22Rv1 (cell line): ENCODE measurements at regions not wholly inside any gene's neighbourhood (a gene's known extent, or its start where the extent isn't known, plus 50 kb on each side); places are given as distances from the start of the nearest gene placed in this dataset.

ENCODE experiments used
- H3K27ac ChIP-seq: fragments of 450-650 bp; 2 replicates; pipeline ENCODE4 v1.5.1; 2017
- ZFX ChIP-seq: fragments of 450-650 bp; IDR thresholded peaks from 2 replicates; pipeline ENCODE4 v1.6.1; 2017; ENCODE audit warnings: antibody characterized with exemption, borderline replicate concordance
- TF ChIP-seq, protein P1 (sequence below): fragments of 450-650 bp; IDR thresholded peaks from 2 replicates; pipeline ENCODE4 v1.5.1; 2017; ENCODE audit warnings: mild to moderate bottlenecking

DNA sequence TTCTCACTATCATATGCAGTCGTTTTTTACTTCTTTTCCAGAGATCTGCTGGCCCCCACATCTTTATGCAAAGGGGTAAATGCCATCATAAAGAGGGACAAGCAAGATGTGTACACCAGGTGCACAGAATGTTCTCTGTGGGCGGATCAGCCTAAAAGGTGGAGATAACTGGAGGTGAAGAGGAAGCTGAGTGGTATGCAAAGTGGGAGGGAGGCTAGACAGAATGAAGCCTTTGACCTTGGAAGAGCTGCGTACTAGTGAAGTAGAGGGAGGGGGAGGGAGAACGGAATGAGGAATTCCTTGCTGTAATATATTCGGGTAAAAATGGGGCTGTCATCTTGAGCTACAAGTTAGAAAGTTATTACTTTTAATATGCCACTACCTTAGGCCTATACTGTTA lies 287.5 kb upstream of the VRK2 start:
- no peak overlapping the region for H3K27ac ChIP-seq
- TF ChIP-seq ZFX: no peak
- TF ChIP-seq, protein P1, sequence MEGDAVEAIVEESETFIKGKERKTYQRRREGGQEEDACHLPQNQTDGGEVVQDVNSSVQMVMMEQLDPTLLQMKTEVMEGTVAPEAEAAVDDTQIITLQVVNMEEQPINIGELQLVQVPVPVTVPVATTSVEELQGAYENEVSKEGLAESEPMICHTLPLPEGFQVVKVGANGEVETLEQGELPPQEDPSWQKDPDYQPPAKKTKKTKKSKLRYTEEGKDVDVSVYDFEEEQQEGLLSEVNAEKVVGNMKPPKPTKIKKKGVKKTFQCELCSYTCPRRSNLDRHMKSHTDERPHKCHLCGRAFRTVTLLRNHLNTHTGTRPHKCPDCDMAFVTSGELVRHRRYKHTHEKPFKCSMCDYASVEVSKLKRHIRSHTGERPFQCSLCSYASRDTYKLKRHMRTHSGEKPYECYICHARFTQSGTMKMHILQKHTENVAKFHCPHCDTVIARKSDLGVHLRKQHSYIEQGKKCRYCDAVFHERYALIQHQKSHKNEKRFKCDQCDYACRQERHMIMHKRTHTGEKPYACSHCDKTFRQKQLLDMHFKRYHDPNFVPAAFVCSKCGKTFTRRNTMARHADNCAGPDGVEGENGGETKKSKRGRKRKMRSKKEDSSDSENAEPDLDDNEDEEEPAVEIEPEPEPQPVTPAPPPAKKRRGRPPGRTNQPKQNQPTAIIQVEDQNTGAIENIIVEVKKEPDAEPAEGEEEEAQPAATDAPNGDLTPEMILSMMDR: no peak

DNA sequence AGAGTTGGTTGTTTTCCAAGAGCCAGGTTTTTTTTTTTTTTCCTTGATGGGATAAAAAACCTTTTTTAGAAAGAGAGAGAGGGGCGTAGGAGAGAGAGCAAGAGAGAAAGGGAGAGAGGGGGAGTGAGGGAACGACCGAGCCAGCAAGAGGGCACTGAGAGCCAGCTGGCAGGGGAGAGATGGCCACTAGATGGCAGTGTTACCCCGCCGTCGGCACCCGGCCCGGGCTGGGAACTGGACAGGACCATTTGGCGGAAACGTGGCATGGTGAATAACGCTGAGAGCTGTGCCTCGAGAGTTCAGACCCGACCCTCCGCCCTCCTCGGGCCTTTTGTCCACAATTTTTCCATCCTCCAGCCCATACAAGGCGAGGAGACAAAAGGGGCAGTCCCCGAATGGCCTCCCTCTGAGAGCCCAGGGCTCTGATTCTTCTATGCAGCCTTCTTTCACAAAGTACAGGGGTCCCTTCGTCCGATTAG lies 286.7 kb upstream of the VRK2 start:
- no peak for TF ChIP-seq ZFX
- TF ChIP-seq, protein P1: peak; percentile 89
- H3K27ac ChIP-seq: no peak overlapping the region

DNA sequence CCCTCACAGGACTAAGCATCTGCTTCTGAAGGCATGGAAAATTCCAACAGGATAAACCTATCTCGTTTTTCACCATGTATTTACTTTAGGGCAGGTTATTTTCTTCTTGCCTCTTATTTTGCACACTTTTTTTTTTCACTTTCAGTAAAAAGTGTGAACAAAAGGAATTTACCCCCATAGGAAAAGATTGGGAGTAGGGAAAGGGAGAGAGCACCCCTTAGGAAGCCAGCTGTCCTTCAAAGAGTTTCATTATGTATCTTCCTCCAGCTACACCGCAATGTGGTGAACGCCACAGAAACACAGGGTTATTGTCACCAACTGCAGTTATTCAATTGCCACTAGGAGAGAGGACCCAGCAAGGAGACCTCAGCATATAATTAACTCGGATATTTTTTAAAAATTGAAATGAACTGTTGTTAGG lies 286.2 kb upstream of the VRK2 start:
- H3K27ac ChIP-seq: no peak overlapping the region
- TF ChIP-seq, protein P1: no peak
- no peak for TF ChIP-seq ZFX

DNA sequence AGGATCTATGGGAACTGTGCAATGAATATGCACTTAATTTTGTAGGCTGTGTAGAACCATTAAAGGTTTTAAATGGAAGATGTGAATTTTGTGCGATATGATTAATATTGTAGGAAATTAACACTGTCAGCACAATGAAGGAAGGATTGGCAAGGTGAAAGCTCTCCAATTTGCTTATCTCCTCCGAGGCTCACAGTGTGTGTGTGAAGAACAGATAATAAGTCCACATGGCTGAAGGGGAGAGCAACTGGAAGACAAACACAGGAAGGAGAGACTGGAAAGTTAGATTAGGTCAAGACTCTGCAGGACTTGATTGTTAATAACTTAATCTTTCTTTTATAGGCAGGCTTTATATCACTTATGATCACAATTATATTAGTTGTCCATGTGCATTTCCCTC lies 269.7 kb upstream of the VRK2 start:
- TF ChIP-seq, protein P1: no peak
- TF ChIP-seq ZFX: no peak
- H3K27ac ChIP-seq: no peak overlapping the region

DNA sequence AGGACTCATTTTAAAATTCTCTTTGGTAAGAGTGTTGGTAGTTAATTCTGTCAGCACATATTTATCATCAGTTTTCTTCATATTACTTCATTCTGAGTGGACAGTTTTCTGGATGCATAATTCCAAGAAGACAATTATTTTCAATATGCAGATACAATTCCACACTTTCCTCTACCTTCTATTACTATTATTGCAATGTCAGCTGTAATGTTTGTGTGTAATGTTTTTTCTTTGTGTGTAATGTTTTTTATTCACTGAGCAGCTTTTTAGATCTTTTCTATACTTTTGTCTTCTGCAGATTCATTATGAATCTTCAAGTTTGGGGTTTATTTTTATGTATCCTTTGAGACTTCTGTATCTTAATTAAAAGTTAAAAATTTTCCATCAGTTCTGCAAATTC lies 264.0 kb upstream of the VRK2 start:
- TF ChIP-seq ZFX: no peak
- TF ChIP-seq, protein P1: no peak
- no peak overlapping the region for H3K27ac ChIP-seq

DNA sequence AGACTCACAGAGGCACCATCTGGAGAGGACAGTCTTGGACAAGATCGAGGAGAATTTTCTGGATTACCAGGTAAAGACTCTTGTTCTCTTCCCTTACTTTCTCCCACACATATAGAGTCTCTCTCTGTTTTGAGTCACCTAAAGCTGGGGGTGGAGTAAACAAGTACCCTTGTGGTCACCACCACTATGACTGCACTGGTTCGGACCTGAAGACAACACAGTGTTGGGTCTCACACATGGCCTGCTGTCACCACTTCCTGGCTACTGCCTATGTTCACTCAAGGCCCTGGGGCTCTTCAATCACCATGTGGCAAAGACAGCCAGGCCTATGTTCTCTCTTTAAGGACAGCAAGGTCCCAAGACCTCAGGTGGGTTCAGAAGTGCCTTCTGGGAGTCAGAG lies 253.3 kb upstream of the VRK2 start:
- TF ChIP-seq ZFX: no peak
- TF ChIP-seq, protein P1: no peak

DNA sequence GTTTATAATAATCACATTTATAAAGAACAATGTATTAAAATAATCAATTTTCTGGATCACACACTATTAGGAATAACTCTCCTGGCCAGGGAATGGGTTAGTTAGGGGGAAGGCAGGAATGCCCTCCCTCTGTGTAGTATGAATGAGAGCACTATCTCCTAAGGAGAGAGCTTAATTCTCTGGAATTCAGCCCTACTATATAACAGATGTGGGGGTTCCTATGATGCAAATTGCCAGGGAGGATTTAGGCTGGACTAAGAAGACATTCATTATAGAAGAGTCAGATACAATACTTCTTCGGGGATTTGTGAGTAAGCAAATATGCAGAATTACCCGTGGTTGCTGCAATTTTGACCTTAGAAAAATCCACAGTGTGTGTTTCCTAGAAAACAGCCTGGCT lies 250.1 kb upstream of the VRK2 start:
- no peak for TF ChIP-seq ZFX
- TF ChIP-seq, protein P1: no peak
- H3K27ac ChIP-seq: no peak overlapping the region

More for the DNA sequence above, 253.3 kb upstream of the VRK2 start:
- no peak overlapping the region for H3K27ac ChIP-seq
